CD14-positive monocyte (primary cell): ENCODE measurements at regions not wholly inside any gene's neighbourhood (a gene's known extent, or its start where the extent isn't known, plus 50 kb on each side); places are given as distances from the start of the nearest gene placed in this dataset.
"Not testable (repeated sequence)": the region's sequence is repeated elsewhere in the genome, so short reads cannot be mapped to it uniquely, and the experiment has no call there.

Experiments
- DNase-seq, 3 donors: peaks; one replicate each; pipeline ENCODE4 v3.0.0-alpha.2; 2011 to 2022
- H2AFZ ChIP-seq: 2 replicates; pipeline ENCODE4 v1.6.0; 2012; ENCODE audit warnings: mild to moderate bottlenecking, low read depth, low read length, inconsistent platforms; ENCODE audit not compliant: insufficient read depth, poor library complexity, severe bottlenecking
- H3K27ac ChIP-seq, 2 donors: 1 replicate in 1 of 2; 2 replicates in 1 of 2; pipeline ENCODE4 v1.5.1; 2012 to 2013; ENCODE audit warnings: low read length in 2 of 2, control low read depth in 1 of 2, inconsistent platforms in 1 of 2, low read depth in 1 of 2, mild to moderate bottlenecking in 1 of 2
- H3K27me3 ChIP-seq, 2 donors: one replicate each; pipeline versions ENCODE4 v1.6.0 to v1.6.1; 2011 to 2013; ENCODE audit warnings: low read length in 2 of 2; ENCODE audit not compliant: control insufficient read depth in 2 of 2, insufficient read depth in 2 of 2
- H3K36me3 ChIP-seq, 2 donors: replicated peaks in 1 of 2; 1 replicate in 1 of 2; 2 replicates in 1 of 2; pipeline versions ENCODE4 v1.5.1 to v1.6.1; 2012 to 2013; ENCODE audit warnings: low read length in 2 of 2, control low read depth in 1 of 2, inconsistent platforms in 1 of 2, mild to moderate bottlenecking in 1 of 2; ENCODE audit not compliant: insufficient read depth in 2 of 2, control insufficient read depth in 1 of 2
- H3K4me1 ChIP-seq, 2 donors: 1 replicate in 1 of 2; 2 replicates in 1 of 2; pipeline versions ENCODE4 v1.5.1 to v1.6.1; 2012 to 2013; ENCODE audit warnings: low read length in 2 of 2, control low read depth in 1 of 2, inconsistent platforms in 1 of 2, mild to moderate bottlenecking in 1 of 2, moderate library complexity in 1 of 2; ENCODE audit not compliant: insufficient read depth in 2 of 2, control insufficient read depth in 1 of 2
- H3K4me2 ChIP-seq: replicated peaks from 2 replicates; pipeline ENCODE3; 2012; ENCODE audit warnings: low read length, moderate library complexity, mild to moderate bottlenecking; ENCODE audit not compliant: poor library complexity, severe bottlenecking; ENCODE audit errors: extremely low read depth
- H3K4me3 ChIP-seq, 3 experiments: fragments of 200-600 bp in 1 of 3; sonication (generic) in 1 of 3; replicated peaks in 1 of 3; 1 replicate in 2 of 3; 2 replicates in 1 of 3; pipeline ENCODE4 v1.5.1; 2011 to 2013; ENCODE audit warnings: low read length in 3 of 3, mild to moderate bottlenecking in 3 of 3, control low read depth in 2 of 3, low read depth in 2 of 3, inconsistent platforms in 1 of 3, moderate library complexity in 1 of 3
- H3K79me2 ChIP-seq: 2 replicates; pipeline ENCODE4 v1.6.0; 2012; ENCODE audit warnings: mild to moderate bottlenecking, control low read depth, inconsistent platforms, low read length, moderate library complexity; ENCODE audit not compliant: insufficient read depth
- H3K9ac ChIP-seq: 2 replicates; pipeline ENCODE4 v1.6.0; 2017; ENCODE audit warnings: low read length, mild to moderate bottlenecking; ENCODE audit not compliant: insufficient read depth, poor library complexity, severe bottlenecking
- H3K9me3 ChIP-seq, 2 donors: replicated peaks in 1 of 2; 1 replicate in 1 of 2; 2 replicates in 1 of 2; pipeline versions ENCODE4 v1.5.1 to v1.6.1; 2012 to 2013; ENCODE audit warnings: low read length in 2 of 2, control low read depth in 1 of 2; ENCODE audit not compliant: control insufficient read depth in 1 of 2, insufficient read depth in 1 of 2
- H4K20me1 ChIP-seq: 2 replicates; pipeline ENCODE4 v1.6.0; 2012; ENCODE audit warnings: mild to moderate bottlenecking, low read length, control low read depth, moderate library complexity; ENCODE audit not compliant: insufficient read depth
- H3K27ac Mint-ChIP-seq, 7 donors: one replicate each; pipeline ENCODE4 v1.8.0; 2020; ENCODE audit warnings: mild to moderate bottlenecking in 7 of 7, mixed read lengths in 7 of 7, moderate library complexity in 6 of 7, inconsistent platforms in 2 of 7
- H3K27me3 Mint-ChIP-seq, 3 donors: one replicate each; pipeline ENCODE4 v1.8.0; 2021 to 2022; ENCODE audit warnings: low read depth in 3 of 3, mild to moderate bottlenecking in 3 of 3, mixed read lengths in 3 of 3, moderate library complexity in 3 of 3, inconsistent platforms in 1 of 3
- H3K36me3 Mint-ChIP-seq, 2 donors: one replicate each; pipeline ENCODE4 v1.8.0; 2020; ENCODE audit warnings: mixed read lengths in 2 of 2, inconsistent platforms in 1 of 2, mild to moderate bottlenecking in 1 of 2
- H3K4me1 Mint-ChIP-seq: one replicate; pipeline ENCODE4 v1.8.0; 2020; ENCODE audit warnings: mild to moderate bottlenecking, mixed read lengths
- H3K4me3 Mint-ChIP-seq, 2 donors: one replicate each; pipeline ENCODE4 v1.8.0; 2020; ENCODE audit warnings: mild to moderate bottlenecking in 2 of 2, mixed read lengths in 2 of 2, moderate library complexity in 1 of 2
- H3K9me3 Mint-ChIP-seq, 7 donors: one replicate each; pipeline ENCODE4 v1.8.0; 2020 to 2022; ENCODE audit warnings: mixed read lengths in 7 of 7, mild to moderate bottlenecking in 6 of 7, moderate library complexity in 6 of 7, inconsistent platforms in 2 of 7
- WGBS: methylation state at CpG from one replicate; pipeline ENCODE4 v1.1.5; 2013; ENCODE audit warnings: missing lambda C conversion rate; ENCODE audit not compliant: insufficient coverage; 5-methylcytosine and 5-hydroxymethylcytosine counted together
- intact Hi-C, 2 donors: fragments of 100-400 bp; cut with micrococcal nuclease; formaldehyde crosslinking; loops; one replicate each; pipeline versions ENCODE4 v1.15.0 to v1.15.1; 2023
- TF ChIP-seq, protein P1 (sequence below): fragments of 200-600 bp; IDR thresholded peaks from one replicate; pipeline ENCODE4 v1.8.0; 2022; ENCODE audit warnings: antibody characterized with exemption, mild to moderate bottlenecking

DNA sequence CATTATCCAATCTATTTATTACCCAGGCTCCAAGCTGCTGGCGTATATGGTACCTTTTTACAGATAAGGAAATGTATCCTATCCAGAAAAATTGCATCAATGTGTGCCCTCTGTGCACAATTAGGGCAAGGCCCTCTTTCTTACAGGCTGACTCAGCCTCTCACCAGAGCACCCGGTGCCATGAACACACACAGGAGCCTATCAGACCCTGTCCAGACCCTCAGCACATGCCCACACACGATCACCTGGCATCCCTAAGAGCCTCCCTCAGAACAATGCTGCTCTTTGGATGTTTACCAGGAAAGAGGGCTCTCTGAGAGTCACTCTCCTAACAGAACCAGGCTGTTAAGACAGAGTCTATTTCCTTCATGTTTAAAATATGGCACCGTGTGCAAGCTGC is 460.0 kb upstream of the TBL1XR1 start:
- no peaks in the 10 kb centered on the region for H3K9me3 ChIP-seq
- intact Hi-C loops = no loop called here
- H3K79me2 ChIP-seq = no peaks in the 10 kb centered on the region
- TF ChIP-seq, protein P1, sequence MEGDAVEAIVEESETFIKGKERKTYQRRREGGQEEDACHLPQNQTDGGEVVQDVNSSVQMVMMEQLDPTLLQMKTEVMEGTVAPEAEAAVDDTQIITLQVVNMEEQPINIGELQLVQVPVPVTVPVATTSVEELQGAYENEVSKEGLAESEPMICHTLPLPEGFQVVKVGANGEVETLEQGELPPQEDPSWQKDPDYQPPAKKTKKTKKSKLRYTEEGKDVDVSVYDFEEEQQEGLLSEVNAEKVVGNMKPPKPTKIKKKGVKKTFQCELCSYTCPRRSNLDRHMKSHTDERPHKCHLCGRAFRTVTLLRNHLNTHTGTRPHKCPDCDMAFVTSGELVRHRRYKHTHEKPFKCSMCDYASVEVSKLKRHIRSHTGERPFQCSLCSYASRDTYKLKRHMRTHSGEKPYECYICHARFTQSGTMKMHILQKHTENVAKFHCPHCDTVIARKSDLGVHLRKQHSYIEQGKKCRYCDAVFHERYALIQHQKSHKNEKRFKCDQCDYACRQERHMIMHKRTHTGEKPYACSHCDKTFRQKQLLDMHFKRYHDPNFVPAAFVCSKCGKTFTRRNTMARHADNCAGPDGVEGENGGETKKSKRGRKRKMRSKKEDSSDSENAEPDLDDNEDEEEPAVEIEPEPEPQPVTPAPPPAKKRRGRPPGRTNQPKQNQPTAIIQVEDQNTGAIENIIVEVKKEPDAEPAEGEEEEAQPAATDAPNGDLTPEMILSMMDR = no peak
- Mint-ChIP-seq H3K9me3 (peaks cover 0 to 5% (median 0%) of the 10 kb centered on the region in 7 donors), H3K27me3 (no peaks in the 10 kb centered on the region), H3K4me3 (no peak overlapping the region), H3K4me1 (no peaks in the 10 kb centered on the region), H3K36me3 (no peaks in the 10 kb centered on the region), H3K27ac (no peak overlapping the region)
- WGBS = no CpG with 5 or more reads among the region's 4 CpGs
- no peaks in the 10 kb centered on the region for H3K4me1 ChIP-seq
- no peak overlapping the region for H3K4me2 ChIP-seq
- no peaks in the 10 kb centered on the region for H4K20me1 ChIP-seq
- no peak for DNase-seq
- no peaks in the 10 kb centered on the region for H3K27me3 ChIP-seq
- H3K9ac ChIP-seq = no peak overlapping the region
- no peak overlapping the region for H3K27ac ChIP-seq
- H3K36me3 ChIP-seq = no peaks in the 10 kb centered on the region
- no peak overlapping the region for H2AFZ ChIP-seq
- no peak overlapping the region for H3K4me3 ChIP-seq

DNA sequence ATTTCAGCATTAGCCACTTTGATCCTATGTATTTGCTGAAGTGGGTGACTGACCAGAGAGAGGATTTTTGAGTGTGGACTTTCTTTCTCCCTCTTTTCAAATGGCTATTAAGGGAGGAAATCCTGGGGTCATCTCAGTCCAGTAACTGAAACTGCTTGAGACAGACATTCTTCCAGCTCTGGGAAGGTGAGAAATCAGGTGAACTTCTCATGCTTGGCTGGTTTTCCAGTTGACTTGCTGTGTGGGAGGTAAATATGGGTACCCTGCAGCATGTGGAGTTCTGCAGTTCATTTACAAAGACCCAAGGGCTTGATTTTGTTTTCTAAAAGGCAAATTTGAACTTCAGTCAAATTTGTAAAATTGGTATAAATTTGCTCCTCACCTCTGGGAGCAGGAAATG is 461.1 kb upstream of the TBL1XR1 start:
- DNase-seq = no peak
- Histone ChIP-seq H3K4me3 (no peak overlapping the region), H3K9ac (no peak overlapping the region), H3K27ac (no peak overlapping the region), H3K27me3 (no peaks in the 10 kb centered on the region), H3K4me2 (no peak overlapping the region), H3K79me2 (no peaks in the 10 kb centered on the region), H3K9me3 (no peaks in the 10 kb centered on the region), H4K20me1 (no peaks in the 10 kb centered on the region), H2AFZ (no peak overlapping the region), H3K4me1 (no peaks in the 10 kb centered on the region), H3K36me3 (no peaks in the 10 kb centered on the region)
- H3K36me3 Mint-ChIP-seq = no peaks in the 10 kb centered on the region
- H3K4me1 Mint-ChIP-seq = no peaks in the 10 kb centered on the region
- H3K27me3 Mint-ChIP-seq = no peaks in the 10 kb centered on the region
- intact Hi-C loops = no loop called here
- no peak overlapping the region for H3K27ac Mint-ChIP-seq
- H3K4me3 Mint-ChIP-seq = no peak overlapping the region
- TF ChIP-seq, protein P1 = no peak
- H3K9me3 Mint-ChIP-seq = peaks cover 0 to 6% (median 0%) of the 10 kb centered on the region in 7 donors

DNA sequence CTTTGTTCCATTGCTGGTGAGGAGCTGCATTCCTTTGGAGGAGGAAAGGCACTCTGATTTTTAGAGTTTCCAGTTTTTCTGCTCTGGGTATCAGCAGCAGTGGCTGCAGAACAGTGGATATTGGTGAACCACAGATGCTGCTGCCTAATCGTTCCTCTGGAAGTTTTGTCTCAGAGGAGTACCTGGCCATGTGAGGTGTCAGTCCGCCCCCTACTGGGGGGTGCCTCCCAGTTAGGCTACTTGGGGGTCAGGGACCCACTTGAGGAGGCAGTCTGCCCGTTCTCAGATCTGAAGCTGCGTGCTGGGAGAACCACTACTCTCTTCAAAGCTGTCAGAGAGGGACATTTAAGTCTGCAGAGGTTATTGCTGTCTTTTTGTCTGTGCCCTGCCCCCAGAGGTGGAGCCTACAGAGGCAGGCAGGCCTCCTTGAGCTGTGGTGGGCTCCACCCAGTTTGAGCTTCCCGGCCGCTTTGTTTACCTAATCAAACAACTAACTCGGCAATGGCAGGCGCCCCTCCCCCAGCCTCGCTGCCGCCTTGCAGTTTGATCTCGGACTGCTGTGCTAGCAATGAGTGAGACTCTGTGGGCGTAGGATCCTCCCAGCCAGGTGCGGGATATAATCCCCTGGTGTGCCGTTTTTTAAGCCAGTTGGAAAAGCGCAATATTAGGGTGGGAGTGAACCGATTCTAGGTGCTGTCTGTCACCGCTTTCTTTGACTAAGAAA is 467.3 kb upstream of the TBL1XR1 start:
- H3K4me2 ChIP-seq, H3K27me3 ChIP-seq, H2AFZ ChIP-seq, intact Hi-C loops, DNase-seq, H3K27ac Mint-ChIP-seq, H3K36me3 ChIP-seq, H3K4me1 Mint-ChIP-seq, H3K9me3 ChIP-seq, H3K4me1 ChIP-seq, H3K4me3 Mint-ChIP-seq, H3K36me3 Mint-ChIP-seq, H4K20me1 ChIP-seq, H3K27me3 Mint-ChIP-seq, H3K4me3 ChIP-seq, H3K79me2 ChIP-seq, H3K27ac ChIP-seq, H3K9ac ChIP-seq: not testable (repeated sequence)
- peaks cover 0 to 21% (median 7%) of the 10 kb centered on the region in 7 donors for H3K9me3 Mint-ChIP-seq
- 94% methylated on average over 12 of the region's 17 CpGs for WGBS
